ENCODE measurements at regions not wholly inside any gene's neighbourhood (a gene's known extent, or its start where the extent isn't known, plus 50 kb on each side); places are given as distances from the start of the nearest gene placed in this dataset.
A peak's percentile ranks its signal among the peaks of the same experiment; 100 is the strongest.

GRCh38 chr4:85369703-85370380 lies 105.1 kb upstream of the ARHGAP24 start:
- Histone ChIP-seq H3K4me1 (no peaks in the 10 kb centered on the region), H3K36me3 (no peaks in the 10 kb centered on the region), H3K9me3 (no peaks in the 10 kb centered on the region), H3K27me3 (no peaks in the 10 kb centered on the region), H3K4me3 (no peak overlapping the region), H3K27ac (no peak overlapping the region)
- TF ChIP-seq, protein P1, sequence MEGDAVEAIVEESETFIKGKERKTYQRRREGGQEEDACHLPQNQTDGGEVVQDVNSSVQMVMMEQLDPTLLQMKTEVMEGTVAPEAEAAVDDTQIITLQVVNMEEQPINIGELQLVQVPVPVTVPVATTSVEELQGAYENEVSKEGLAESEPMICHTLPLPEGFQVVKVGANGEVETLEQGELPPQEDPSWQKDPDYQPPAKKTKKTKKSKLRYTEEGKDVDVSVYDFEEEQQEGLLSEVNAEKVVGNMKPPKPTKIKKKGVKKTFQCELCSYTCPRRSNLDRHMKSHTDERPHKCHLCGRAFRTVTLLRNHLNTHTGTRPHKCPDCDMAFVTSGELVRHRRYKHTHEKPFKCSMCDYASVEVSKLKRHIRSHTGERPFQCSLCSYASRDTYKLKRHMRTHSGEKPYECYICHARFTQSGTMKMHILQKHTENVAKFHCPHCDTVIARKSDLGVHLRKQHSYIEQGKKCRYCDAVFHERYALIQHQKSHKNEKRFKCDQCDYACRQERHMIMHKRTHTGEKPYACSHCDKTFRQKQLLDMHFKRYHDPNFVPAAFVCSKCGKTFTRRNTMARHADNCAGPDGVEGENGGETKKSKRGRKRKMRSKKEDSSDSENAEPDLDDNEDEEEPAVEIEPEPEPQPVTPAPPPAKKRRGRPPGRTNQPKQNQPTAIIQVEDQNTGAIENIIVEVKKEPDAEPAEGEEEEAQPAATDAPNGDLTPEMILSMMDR (IDR thresholded peaks at IDR 0.05) = no peak
- DNase-seq (ENCODE audit: low spot score in 2 of 2) = no peak
- intact Hi-C loops (cut with DNase I) = no loop called here

- Histone ChIP-seq H3K9me3 (no peaks in the 10 kb centered on the region), H3K36me3 (no peaks in the 10 kb centered on the region), H3K4me1 (no peaks in the 10 kb centered on the region), H3K4me3 (no peak overlapping the region), H3K27me3 (no peaks in the 10 kb centered on the region), H3K27ac (no peak overlapping the region)
- no peak for DNase-seq (ENCODE audit: low spot score in 2 of 2)
- intact Hi-C loops (cut with DNase I) = no loop called here
- TF ChIP-seq, protein P1 (IDR thresholded peaks at IDR 0.05) = peak in 2 of 3 experiments; percentile 34 to 42
These were observed 104.4 kb upstream of the ARHGAP24 start for GRCh38 chr4:85370400-85371032.

GRCh38 chr4:85372966-85373365 lies 102.0 kb upstream of the ARHGAP24 start:
- TF ChIP-seq, protein P1 (IDR thresholded peaks at IDR 0.05) = no peak
- H3K9me3 ChIP-seq = no peaks in the 10 kb centered on the region
- intact Hi-C loops (cut with DNase I) = no loop called here

DNA sequence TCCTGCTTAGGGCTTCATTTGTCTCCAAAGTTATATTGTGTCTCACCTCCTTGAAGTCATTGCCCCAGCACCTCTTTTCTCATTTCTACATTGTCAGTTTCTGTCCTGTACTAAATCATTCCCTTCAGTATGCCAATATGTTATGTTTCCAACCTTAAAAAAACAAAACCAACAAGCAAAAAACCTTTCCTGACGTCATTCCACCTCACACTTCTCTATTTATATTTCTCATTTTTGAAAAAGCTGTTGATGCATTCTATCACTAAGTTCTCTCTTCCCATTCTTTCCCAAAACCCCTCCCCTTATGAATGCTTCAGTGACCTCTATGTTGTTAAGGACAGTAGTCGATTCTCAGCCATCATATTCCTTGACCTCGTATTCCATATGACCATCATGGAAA lies 98.7 kb upstream of the ARHGAP24 start:
- no peaks in the 10 kb centered on the region for H3K4me1 ChIP-seq
- TF ChIP-seq, protein P1 (IDR thresholded peaks at IDR 0.05) = no peak
- no peak overlapping the region for H3K27ac ChIP-seq
- no peaks in the 10 kb centered on the region for H3K36me3 ChIP-seq
- no peak overlapping the region for H3K4me3 ChIP-seq
- H3K27me3 ChIP-seq = no peaks in the 10 kb centered on the region
- no peak for DNase-seq (ENCODE audit: low spot score in 2 of 2)
- intact Hi-C loops (cut with DNase I) = no loop called here
- no peaks in the 10 kb centered on the region for H3K9me3 ChIP-seq

More at GRCh38 chr4:85372966-85373365, 102.0 kb upstream of the ARHGAP24 start:
- no peaks in the 10 kb centered on the region for H3K27me3 ChIP-seq
- no peak for DNase-seq (ENCODE audit: low spot score in 2 of 2)
- no peaks in the 10 kb centered on the region for H3K4me1 ChIP-seq
- no peaks in the 10 kb centered on the region for H3K36me3 ChIP-seq
- H3K4me3 ChIP-seq = no peak overlapping the region
- H3K27ac ChIP-seq = no peak overlapping the region

DNA sequence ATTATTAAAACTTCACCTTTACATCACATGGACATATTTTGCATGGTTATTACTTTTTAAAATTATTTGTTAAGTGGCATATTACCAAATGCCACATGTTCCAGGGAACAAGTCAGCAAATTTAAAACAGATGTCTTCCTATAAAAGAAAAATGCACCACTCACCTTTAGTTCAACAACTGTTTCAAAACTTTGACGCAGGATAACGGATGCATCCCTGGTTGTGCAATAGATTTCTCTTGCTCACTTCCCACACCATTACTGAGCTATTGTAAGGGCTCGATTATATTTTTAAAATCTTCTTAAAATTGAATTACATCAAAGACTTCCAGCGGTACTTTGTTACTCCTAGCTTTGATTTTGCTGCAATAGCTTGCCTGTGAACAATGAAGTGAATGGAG lies 93.0 kb upstream of the ARHGAP24 start:
- TF ChIP-seq, protein P1 (IDR thresholded peaks at IDR 0.05) = no peak
- intact Hi-C loops (cut with DNase I) = no loop called here
- Histone ChIP-seq H3K9me3 (no peaks in the 10 kb centered on the region), H3K27ac (no peak overlapping the region), H3K4me3 (no peak overlapping the region), H3K27me3 (no peaks in the 10 kb centered on the region), H3K36me3 (no peaks in the 10 kb centered on the region), H3K4me1 (no peaks in the 10 kb centered on the region)
- DNase-seq (ENCODE audit: low spot score in 2 of 2) = no peak
